SK-N-SH (cell line): ENCODE measurements at regions not wholly inside any gene's neighbourhood (a gene's known extent, or its start where the extent isn't known, plus 50 kb on each side); places are given as distances from the start of the nearest gene placed in this dataset.

Experiments
- CTCF ChIA-PET: fragments of 300-600, 350-600 bp; formaldehyde crosslinking; extraction: SDS; loops from one replicate; lab custom pipeline; 2021; lab: Yijun Ruan, JAX
- POLR2A ChIA-PET: fragments of 350-600 bp; sonication (Branson Sonifier 250); formaldehyde crosslinking; extraction: SDS; loops from one replicate; lab custom pipeline; 2020; ENCODE audit warnings: antibody characterized with exemption, inconsistent platforms; lab: Yijun Ruan, JAX
- DNase-seq: peaks from one replicate; pipeline ENCODE4 v3.0.0; 2012
- H2AFZ ChIP-seq: fragments of 200-600 bp; sonication (generic); 2 replicates; pipeline ENCODE4 v1.8.1; 2016; ENCODE audit warnings: antibody characterized with exemption, mild to moderate bottlenecking, low read depth
- H3F3A ChIP-seq: fragments of 200-600 bp; sonication (generic); replicated peaks from 2 replicates; pipeline ENCODE3; 2016; ENCODE audit warnings: antibody characterized with exemption, mild to moderate bottlenecking; ENCODE audit not compliant: insufficient read depth
- H3K27ac ChIP-seq, 2 experiments: fragments of 200-500 bp in 1 of 2; fragments of 200-600 bp in 1 of 2; sonication (Bioruptor generic) in 1 of 2; sonication (generic), shearing (Covaris generic) in 1 of 2; 2 replicates each; pipeline versions ENCODE4 v1.5.1 to v1.6.1; 2014 to 2016; ENCODE audit warnings: low read depth in 2 of 2, inconsistent platforms in 1 of 2, low read length in 1 of 2, mild to moderate bottlenecking in 1 of 2, mixed read lengths in 1 of 2
- H3K27me3 ChIP-seq: fragments of 200-600 bp; sonication (generic), shearing (Covaris generic); 2 replicates; pipeline ENCODE4 v1.6.1; 2016; ENCODE audit warnings: mixed run types; ENCODE audit not compliant: insufficient read depth
- H3K36me3 ChIP-seq, 2 experiments: fragments of 200-500 bp in 1 of 2; fragments of 200-600 bp in 1 of 2; sonication (Bioruptor generic) in 1 of 2; sonication (generic) in 1 of 2; replicated peaks in 1 of 2; 2 replicates each; pipeline versions ENCODE3 to v1.5.1; 2014 to 2016; ENCODE audit warnings: low read length in 1 of 2, mild to moderate bottlenecking in 1 of 2; ENCODE audit not compliant: insufficient read depth in 2 of 2, control insufficient read depth in 1 of 2
- H3K4me1 ChIP-seq, 2 experiments: fragments of 200-500 bp in 1 of 2; fragments of 200-600 bp in 1 of 2; sonication (Bioruptor generic) in 1 of 2; sonication (generic), shearing (Covaris generic) in 1 of 2; 2 replicates each; pipeline versions ENCODE4 v1.5.1 to v1.6.1; 2014 to 2016; ENCODE audit warnings: low read depth in 1 of 2, low read length in 1 of 2, mixed run types in 1 of 2; ENCODE audit not compliant: insufficient read depth in 2 of 2, control insufficient read depth in 1 of 2
- H3K4me2 ChIP-seq: fragments of 200-600 bp; sonication (generic), shearing (Covaris generic); 2 replicates; pipeline ENCODE4 v1.6.1; 2017; ENCODE audit warnings: mixed run types
- H3K4me3 ChIP-seq, 2 experiments: fragments of 200-500 bp in 1 of 2; fragments of 200-600 bp in 1 of 2; sonication (Bioruptor generic) in 1 of 2; sonication (generic), shearing (Covaris generic) in 1 of 2; 2 replicates each; pipeline versions ENCODE4 v1.5.1 to v1.8.1; 2014 to 2016; ENCODE audit warnings: low read depth in 2 of 2, inconsistent platforms in 1 of 2, low read length in 1 of 2, mild to moderate bottlenecking in 1 of 2, mixed read lengths in 1 of 2, moderate library complexity in 1 of 2
- H3K79me2 ChIP-seq: fragments of 200-600 bp; sonication (generic); 2 replicates; pipeline ENCODE4 v1.8.1; 2017; ENCODE audit warnings: mild to moderate bottlenecking; ENCODE audit not compliant: insufficient read depth
- H3K9ac ChIP-seq: fragments of 200-600 bp; sonication (generic); 2 replicates; pipeline ENCODE4 v1.6.1; 2017; ENCODE audit warnings: mixed run types
- H3K9me2 ChIP-seq: fragments of 200-600 bp; sonication (generic); 2 replicates; pipeline ENCODE4 v1.6.1; 2017; ENCODE audit warnings: mixed run types
- H3K9me3 ChIP-seq: fragments of 200-600 bp; sonication (generic); 2 replicates; pipeline ENCODE4 v1.6.1; 2017; ENCODE audit warnings: mixed run types, mild to moderate bottlenecking, moderate library complexity
- H4K20me1 ChIP-seq: fragments of 200-600 bp; sonication (generic); 2 replicates; pipeline ENCODE4 v1.6.1; 2017; ENCODE audit warnings: mild to moderate bottlenecking, mixed run types; ENCODE audit not compliant: insufficient read depth
- CHD2 ChIP-seq: fragments of 150-350 bp; IDR thresholded peaks from 2 replicates; pipeline ENCODE4 v1.6.1; 2018; ENCODE audit warnings: low read length; ENCODE audit not compliant: partially characterized antibody
- EP300 ChIP-seq, 2 experiments: IDR thresholded peaks; 2 replicates each; pipeline versions ENCODE4 v1.4.0 to v1.6.1; 2012; ENCODE audit warnings: borderline replicate concordance in 1 of 2, low read depth in 1 of 2, low read length in 1 of 2
- FOSL2 ChIP-seq: IDR thresholded peaks from 2 replicates; pipeline ENCODE4 v1.4.0; 2012; ENCODE audit warnings: low read depth, mild to moderate bottlenecking, moderate library complexity, borderline replicate concordance
- FOXM1 ChIP-seq: IDR thresholded peaks from 2 replicates; pipeline ENCODE4 v1.4.0; 2012; ENCODE audit warnings: low read depth, mild to moderate bottlenecking
- MAX ChIP-seq: IDR thresholded peaks from 2 replicates; pipeline ENCODE4 v1.4.0; 2012; ENCODE audit warnings: low read depth
- MXI1 ChIP-seq: IDR thresholded peaks from 2 replicates; pipeline ENCODE4 v1.6.1; 2012; ENCODE audit warnings: mild to moderate bottlenecking, low read depth, low read length, improper control_type of control experiment
- NFIC ChIP-seq: IDR thresholded peaks from 2 replicates; pipeline ENCODE4 v1.4.0; 2012; ENCODE audit warnings: borderline replicate concordance
- POLR2AphosphoS5 ChIP-seq: IDR thresholded peaks from 2 replicates; pipeline ENCODE4 v1.6.1; 2012; ENCODE audit warnings: low read depth, low read length
- REST ChIP-seq: IDR thresholded peaks from 2 replicates; pipeline ENCODE4 v1.6.1; 2012; ENCODE audit warnings: mild to moderate bottlenecking, low read depth, low read length, moderate library complexity
- RXRA ChIP-seq: IDR thresholded peaks from 2 replicates; pipeline ENCODE4 v1.4.0; 2012; ENCODE audit warnings: low read depth, mild to moderate bottlenecking, borderline replicate concordance
- SMC3 ChIP-seq: IDR thresholded peaks from 2 replicates; pipeline ENCODE4 v1.6.1; 2012; ENCODE audit warnings: low read depth, low read length, improper control_type of control experiment
- TAF1 ChIP-seq: IDR thresholded peaks from 2 replicates; pipeline ENCODE4 v1.6.1; 2012; ENCODE audit warnings: low read depth, mild to moderate bottlenecking, low read length, moderate library complexity, borderline replicate concordance
- TCF12 ChIP-seq: IDR thresholded peaks from 2 replicates; pipeline ENCODE4 v1.4.0; 2012
- TEAD4 ChIP-seq: IDR thresholded peaks from 2 replicates; pipeline ENCODE4 v1.4.0; 2012; ENCODE audit warnings: mild to moderate bottlenecking, borderline replicate concordance; ENCODE audit not compliant: insufficient read depth
- USF2 ChIP-seq: fragments of 150-350 bp; IDR thresholded peaks from 2 replicates; pipeline ENCODE4 v1.6.1; 2017; ENCODE audit warnings: antibody characterized with exemption, low read length, low read depth, borderline replicate concordance
- YY1 ChIP-seq: IDR thresholded peaks from 2 replicates; pipeline ENCODE4 v1.4.0; 2012; ENCODE audit warnings: low read depth, mild to moderate bottlenecking
- WGBS: methylation state at CpG from one replicate; pipeline ENCODE4 v1.1.6; 2017; ENCODE audit warnings: low lambda C conversion rate; 5-methylcytosine and 5-hydroxymethylcytosine counted together

GRCh38 chr17:71402007-71402406 lies 718.8 kb upstream of the SOX9 start:
- WGBS, result 90% methylated on average over 1 of the region's 1 CpG
- Histone ChIP-seq H4K20me1 (no peaks in the 10 kb centered on the region), H2AFZ (no peak overlapping the region), H3K36me3 (no peaks in the 10 kb centered on the region)
- POLR2A ChIA-PET, result no interaction called here
- TF ChIP-seq TEAD4 (no peak), MXI1 (no peak), USF2 (no peak), FOXM1 (no peak), YY1 (no peak), TCF12 (no peak), NFIC (no peak), EP300 (IDR thresholded peaks at IDR 0.05; ENCODE audit: borderline replicate concordance in 1 of 2, low read depth in 1 of 2, low read length in 1 of 2) (no peak), MAX (no peak), CHD2 (no peak), REST (no peak), TAF1 (no peak), POLR2AphosphoS5 (no peak), FOSL2 (no peak), SMC3 (no peak), RXRA (no peak)
- TF ChIP-seq, all 33 proteins: peak for 0
- DNase-seq, result no peak
- peaks cover 0 to 7% of the 10 kb centered on the region in 2 experiments; a peak in 1 of 4 replicates for H3K4me1 ChIP-seq
- CTCF ChIA-PET, result interaction anchor here (1.1 to 1.4 kb wide), 2 partner anchors 10 to 252 kb away, joined by 3 to 4 read pairs; no protein-coding TSS in a partner anchor
- H3K9me3 ChIP-seq, result no peaks in the 10 kb centered on the region
- H3K27ac ChIP-seq, result no peak overlapping the region
- no peaks in the 10 kb centered on the region for H3K79me2 ChIP-seq
- H3F3A ChIP-seq, result no peaks in the 10 kb centered on the region
- no peaks in the 10 kb centered on the region for H3K9me2 ChIP-seq
- H3K9ac ChIP-seq, result no peak overlapping the region
- no peaks in the 10 kb centered on the region for H3K27me3 ChIP-seq
- no peak overlapping the region for H3K4me3 ChIP-seq
- no peak overlapping the region for H3K4me2 ChIP-seq
